ENCODE measurements at regions not wholly inside any gene's neighbourhood (a gene's known extent, or its start where the extent isn't known, plus 50 kb on each side); places are given as distances from the start of the nearest gene placed in this dataset.

- no peak for TF ChIP-seq CTCF (IDR thresholded peaks at IDR 0.05)
- TF ChIP-seq POLR2A (IDR thresholded peaks at IDR 0.05) = no peak
Measured at GRCh38 chr21:41008351-41008750, 159.6 kb upstream of the BACE2 start.
